DMS79 (cell line): ENCODE measurements at regions not wholly inside any gene's neighbourhood (a gene's known extent, or its start where the extent isn't known, plus 50 kb on each side); places are given as distances from the start of the nearest gene placed in this dataset.

Source experiments
- DNase-seq: peaks from one replicate; lab custom pipeline; 2025; lab: John Stamatoyannopoulos, UW

- no peak for DNase-seq
Observed at GRCh38 chr13:31929031-31929770, 102.4 kb upstream of the FRY start.

GRCh38 chr13:31930490-31930889, 101.1 kb upstream of the FRY start:
- DNase-seq: no peak

- no peak for DNase-seq
Observed at GRCh38 chr13:31930901-31931522, 100.6 kb upstream of the FRY start.

GRCh38 chr13:31937436-31937835, 94.1 kb upstream of the FRY start:
- no peak for DNase-seq

GRCh38 chr13:31940076-31940475, 91.5 kb upstream of the FRY start:
- no peak for DNase-seq

GRCh38 chr13:31943591-31943990, 88.0 kb upstream of the FRY start:
- DNase-seq: no peak

GRCh38 chr13:31944262-31945160, 87.1 kb upstream of the FRY start:
- DNase-seq: no peak

- DNase-seq: peak; percentile 68
Observed at GRCh38 chr13:31945202-31945961, 86.2 kb upstream of the FRY start.

GRCh38 chr13:31946091-31946770, 85.3 kb upstream of the FRY start:
- no peak for DNase-seq

- no peak for DNase-seq
Observed at GRCh38 chr13:31947105-31947504, 84.5 kb upstream of the FRY start.

- no peak for DNase-seq
Observed at GRCh38 chr13:31947506-31947905, 84.1 kb upstream of the FRY start.

GRCh38 chr13:31949486-31949885, 82.1 kb upstream of the FRY start:
- DNase-seq: no peak

- no peak for DNase-seq
Observed at GRCh38 chr13:31950111-31950815, 81.3 kb upstream of the FRY start.

- DNase-seq: no peak
Observed at GRCh38 chr13:31951215-31951678, 80.3 kb upstream of the FRY start.

GRCh38 chr13:31952641-31953380, 78.8 kb upstream of the FRY start:
- DNase-seq: no peak

- DNase-seq: no peak
Observed at GRCh38 chr13:31955101-31955500, 76.5 kb upstream of the FRY start.

- no peak for DNase-seq
Observed at GRCh38 chr13:31955741-31956140, 75.8 kb upstream of the FRY start.

GRCh38 chr13:31956980-31957644, 74.5 kb upstream of the FRY start:
- no peak for DNase-seq

GRCh38 chr13:31957772-31958171, 73.8 kb upstream of the FRY start:
- DNase-seq: no peak
